ENCODE measurements at regions not wholly inside any gene's neighbourhood (a gene's known extent, or its start where the extent isn't known, plus 50 kb on each side); places are given as distances from the start of the nearest gene placed in this dataset.

DNA sequence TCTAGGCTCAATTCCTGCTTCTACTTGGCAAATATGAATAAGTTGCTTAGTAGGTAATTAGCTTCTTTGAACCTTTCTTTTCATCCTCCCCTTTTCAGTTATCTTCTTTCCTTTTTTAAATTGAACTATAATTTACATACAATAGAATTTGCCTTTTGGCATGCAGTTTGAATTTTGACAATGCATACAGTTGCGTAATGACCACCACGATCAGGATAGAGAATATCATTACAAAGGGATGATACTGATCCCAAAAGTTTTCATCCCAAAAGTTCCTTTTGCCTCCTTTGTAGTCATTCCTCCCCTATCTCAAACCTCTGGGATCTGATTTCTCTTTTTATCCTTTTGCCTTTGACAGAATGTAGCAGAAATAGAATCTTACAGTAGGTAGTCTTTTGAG is 164.4 kb downstream of the NOC3L start (continued):
- TF ChIP-seq BRCA1 (IDR thresholded peaks at IDR 0.05; ENCODE audit: low read depth, low read length): no peak
- TF ChIP-seq SUZ12 (IDR thresholded peaks at IDR 0.05; ENCODE audit: low read length): no peak
- no peak for TF ChIP-seq CHD2 (IDR thresholded peaks at IDR 0.05; ENCODE audit: low read length)
- no peak for TF ChIP-seq ASH2L (IDR thresholded peaks at IDR 0.05; ENCODE audit: low read length)

All from H1 (cell line).